ENCODE measurements at regions not wholly inside any gene's neighbourhood (a gene's known extent, or its start where the extent isn't known, plus 50 kb on each side); places are given as distances from the start of the nearest gene placed in this dataset.

DNA sequence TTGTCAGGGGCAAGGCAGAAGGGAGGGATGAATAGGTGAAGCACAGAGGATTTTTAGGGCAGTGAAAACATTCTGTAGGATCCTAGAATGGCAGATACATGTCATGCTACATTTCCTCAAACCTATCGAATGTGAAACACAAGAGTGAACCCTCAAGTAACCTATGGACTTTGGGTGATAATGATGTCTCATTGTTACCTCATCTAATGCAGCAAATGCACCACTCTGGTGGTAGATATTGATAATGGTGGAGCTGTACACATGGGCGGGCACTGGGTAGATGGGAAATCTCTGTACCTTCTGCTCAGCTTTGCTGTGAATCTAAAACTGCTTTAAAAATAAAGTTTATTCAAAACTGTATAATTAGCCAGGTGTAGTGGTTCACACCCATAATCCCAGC lies 95.2 kb upstream of the NCK2 start:
- no peak for DNase-seq

- DNase-seq = no peak
Observed at GRCh38 chr2:105647731-105648130, 97.0 kb upstream of the NCK2 start.

DNA sequence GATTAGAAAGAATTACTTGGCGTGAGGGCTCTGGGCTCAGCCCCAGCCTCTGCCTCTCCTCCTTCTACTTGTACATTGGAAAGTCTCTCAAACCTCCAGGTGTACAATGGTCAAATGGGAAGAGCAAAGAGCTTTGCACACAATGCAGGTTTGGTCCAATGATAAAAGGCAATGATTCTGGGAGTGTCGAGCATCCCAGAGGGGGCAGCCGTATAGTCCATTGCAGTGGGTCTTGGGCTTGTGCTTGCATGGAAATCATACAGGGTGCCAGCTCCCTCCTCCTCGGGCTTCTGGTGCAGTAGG lies 98.0 kb upstream of the NCK2 start:
- DNase-seq = no peak

DNA sequence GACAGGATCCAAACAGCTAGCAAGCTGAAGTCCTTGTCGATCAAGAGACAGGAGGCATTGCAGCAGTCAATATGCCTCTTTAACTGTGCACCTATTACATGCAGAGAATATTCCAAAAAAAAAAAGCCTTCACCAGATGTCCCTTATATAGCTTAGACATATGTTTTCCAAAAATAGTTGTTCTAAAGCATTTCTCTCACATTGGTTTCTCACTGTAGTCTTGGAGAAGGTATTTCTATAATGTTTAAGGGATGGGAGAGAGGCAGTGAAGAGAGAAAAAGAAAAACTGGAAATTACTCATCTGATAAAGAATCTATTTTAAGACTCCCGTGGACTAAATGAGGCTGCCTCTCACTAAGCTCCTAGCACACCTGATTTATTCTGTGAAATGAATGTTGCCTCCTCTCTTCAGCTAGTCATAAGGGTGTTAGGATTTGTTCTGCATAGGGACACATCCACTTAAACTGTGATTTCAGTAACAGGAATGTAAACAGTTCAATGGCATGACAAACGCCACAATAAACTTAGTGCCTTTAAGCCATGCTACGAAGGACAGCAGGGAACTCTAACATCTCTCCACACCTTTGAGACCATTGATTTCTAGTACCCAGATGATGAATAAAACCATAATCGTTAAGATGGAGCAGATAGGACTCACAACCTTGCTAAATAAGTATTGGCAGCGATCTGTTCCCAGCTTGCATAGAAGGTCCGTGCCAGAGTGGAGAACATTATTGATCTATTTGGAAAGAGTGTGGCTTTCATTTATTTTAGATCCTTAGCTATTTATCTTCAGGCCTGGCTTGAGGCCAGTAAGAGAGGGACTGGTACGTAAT lies 98.6 kb upstream of the NCK2 start:
- DNase-seq = no peak

DNA sequence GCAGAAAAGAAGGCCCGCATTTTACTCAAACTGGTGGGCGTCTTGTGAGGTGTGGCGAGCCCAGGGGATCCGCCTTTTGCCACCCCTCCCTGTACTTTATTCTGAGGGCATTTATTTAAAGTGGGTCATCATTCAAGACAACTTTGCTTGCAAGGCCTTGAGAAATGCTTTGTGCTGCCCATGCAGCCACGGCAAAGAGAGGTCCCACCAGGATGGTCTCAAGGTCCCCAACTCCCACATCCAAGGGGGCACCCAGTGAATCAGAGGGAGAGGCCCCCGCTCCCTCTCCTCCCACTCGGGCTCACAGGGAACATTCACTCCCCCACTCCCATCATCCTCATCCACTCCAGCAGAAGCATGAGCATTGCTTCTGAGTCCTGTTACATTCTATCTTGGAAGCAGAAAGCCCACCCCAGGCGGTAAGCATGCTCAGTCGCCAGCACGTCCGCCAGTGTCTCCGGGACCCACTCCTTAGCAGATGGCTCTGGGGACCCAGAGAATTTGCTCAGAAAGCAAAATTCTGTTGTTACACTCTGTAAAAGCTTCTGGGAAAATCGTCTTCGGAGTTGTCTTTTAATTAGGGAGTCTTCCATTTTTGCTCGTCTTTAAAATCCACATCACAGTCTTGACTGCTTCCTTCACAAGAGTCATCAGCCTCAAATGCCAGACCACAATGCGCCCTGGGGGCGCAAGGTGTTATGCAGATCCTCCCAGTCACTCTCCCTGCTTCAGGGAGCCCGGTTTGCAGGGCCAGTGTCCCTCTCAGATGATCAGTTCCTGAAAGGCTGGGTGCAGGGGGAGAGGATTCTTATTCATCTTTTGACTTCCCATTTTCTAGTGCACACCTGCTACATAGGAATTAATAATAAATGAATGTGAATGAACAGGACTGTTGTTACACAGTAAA lies 99.4 kb upstream of the NCK2 start:
- no peak for DNase-seq

GRCh38 chr2:105644174-105644980 lies 100.3 kb upstream of the NCK2 start:
- DNase-seq = no peak

DNA sequence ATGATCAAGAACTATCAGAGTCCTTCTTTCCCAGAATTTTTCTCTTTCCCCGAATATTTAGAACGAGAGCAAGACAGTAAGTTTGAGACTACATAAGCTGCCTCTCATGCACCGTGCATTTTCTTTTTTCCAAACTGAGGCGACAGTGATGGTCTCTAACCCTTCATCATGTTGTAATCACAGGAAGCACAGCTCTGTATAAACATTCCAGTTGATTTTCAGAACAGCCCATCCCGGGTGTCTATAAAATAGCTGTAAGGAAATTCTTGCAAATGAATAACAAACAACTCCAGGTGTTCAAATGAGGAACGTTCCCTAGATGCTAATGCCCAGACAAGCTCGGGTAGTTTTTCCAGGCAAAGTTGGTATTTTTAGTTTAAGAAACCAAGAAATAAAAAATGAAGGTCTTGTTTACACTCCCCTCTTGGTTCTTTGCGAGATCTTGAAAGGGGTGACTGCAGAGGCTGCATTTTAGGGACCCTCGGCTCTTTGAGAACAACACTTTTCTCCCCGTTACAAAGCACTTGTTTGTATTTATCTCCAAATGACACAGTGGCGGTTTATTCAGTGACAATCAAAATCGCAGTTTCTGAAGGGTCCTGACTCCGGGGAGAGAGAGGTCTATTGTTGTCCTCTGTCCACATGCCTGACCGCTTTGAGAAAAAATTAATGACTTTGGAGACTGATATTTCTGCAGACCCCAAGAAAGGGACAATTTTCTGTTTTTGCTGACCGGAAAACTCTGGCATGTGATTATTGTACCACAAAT lies 101.1 kb upstream of the NCK2 start:
- no peak for DNase-seq

DNA sequence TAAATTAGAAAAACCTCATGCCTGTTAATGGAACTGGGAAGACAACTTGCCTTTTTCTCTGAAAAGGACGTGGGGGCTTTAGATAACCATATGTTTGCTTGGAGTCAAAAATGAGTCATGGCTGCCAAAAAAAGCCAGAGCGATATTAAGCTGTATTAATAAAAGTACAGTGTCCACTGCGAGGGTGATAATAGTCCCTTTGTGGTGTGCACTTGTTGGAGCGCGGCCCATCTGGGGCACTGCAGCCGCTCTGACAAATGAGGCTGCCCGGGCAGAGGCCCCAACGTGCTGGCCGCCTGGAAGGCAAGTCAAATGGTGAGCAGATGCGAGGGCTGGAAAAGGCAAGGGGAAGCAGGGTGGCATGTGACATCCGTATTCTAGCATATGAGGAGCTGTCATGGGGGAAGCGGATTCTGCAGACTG lies 103.3 kb upstream of the NCK2 start:
- no peak for DNase-seq

DNA sequence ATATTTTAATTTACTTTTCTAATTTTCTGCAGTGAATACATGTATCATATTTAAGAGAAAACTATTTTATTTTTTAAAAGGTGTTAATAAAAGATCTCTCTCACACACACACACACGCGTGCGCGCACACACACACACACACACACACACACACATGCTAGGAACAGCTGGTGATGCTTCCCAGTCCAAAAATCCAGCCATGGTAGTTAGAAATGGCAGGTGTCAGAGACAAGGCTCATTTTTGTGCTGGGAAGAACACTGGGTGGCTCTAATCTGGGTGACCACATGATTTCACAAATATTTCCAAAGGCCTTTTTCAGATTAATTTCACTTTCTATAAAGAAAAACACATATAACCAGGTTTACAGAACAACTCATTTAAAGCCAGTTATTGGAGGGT lies 104.5 kb upstream of the NCK2 start:
- no peak for DNase-seq

GRCh38 chr2:105636109-105636740 lies 108.5 kb upstream of the NCK2 start:
- no peak for DNase-seq

DNA sequence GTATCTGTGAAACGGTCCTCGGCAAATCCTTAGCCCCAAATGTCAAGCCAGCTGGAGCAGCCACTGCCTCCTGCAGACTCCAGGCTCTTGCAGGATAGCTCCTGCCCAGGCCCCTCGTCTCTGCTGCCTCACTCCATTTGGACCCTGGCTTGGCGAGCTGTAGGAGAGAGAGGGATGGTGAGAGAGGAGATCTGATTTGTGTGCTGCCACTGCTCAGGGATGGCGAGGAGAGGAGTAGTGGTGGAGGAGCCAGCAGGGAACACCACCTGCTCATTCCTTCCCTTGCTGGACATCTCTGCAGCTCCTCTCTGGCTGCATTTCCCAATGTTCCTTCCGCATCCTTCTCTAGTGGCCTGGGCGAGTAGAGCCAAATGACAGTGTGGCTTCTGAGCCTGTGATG lies 109.1 kb upstream of the NCK2 start:
- DNase-seq = no peak

DNA sequence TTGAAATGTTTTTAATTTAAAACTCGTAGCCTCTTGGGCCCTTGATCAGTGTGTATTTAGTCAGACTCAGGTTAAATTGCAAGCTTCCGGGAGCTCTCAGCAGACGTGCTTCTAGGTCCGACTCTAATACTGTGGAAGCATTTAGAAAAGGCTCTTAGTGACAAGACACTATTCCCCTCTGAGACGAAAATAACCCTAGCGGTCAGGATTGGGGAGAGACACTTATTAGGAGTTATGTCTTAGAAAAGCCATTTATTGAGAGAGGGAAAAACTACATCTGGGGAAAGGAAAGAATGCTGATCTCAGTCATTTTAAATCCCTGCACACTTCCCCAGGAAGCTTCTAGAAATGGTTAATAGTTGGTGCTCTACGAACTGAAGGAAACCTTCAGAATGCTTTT lies 110.5 kb upstream of the NCK2 start:
- DNase-seq = no peak

- no peak for DNase-seq
Observed at GRCh38 chr2:105631922-105632321, 112.8 kb upstream of the NCK2 start.

- no peak for DNase-seq
Observed at GRCh38 chr2:105631011-105631410, 113.7 kb upstream of the NCK2 start.

- DNase-seq = no peak
Observed at GRCh38 chr2:105629634-105630033, 115.1 kb upstream of the NCK2 start.

GRCh38 chr2:105627534-105627933 lies 117.2 kb upstream of the NCK2 start:
- no peak for DNase-seq

DNA sequence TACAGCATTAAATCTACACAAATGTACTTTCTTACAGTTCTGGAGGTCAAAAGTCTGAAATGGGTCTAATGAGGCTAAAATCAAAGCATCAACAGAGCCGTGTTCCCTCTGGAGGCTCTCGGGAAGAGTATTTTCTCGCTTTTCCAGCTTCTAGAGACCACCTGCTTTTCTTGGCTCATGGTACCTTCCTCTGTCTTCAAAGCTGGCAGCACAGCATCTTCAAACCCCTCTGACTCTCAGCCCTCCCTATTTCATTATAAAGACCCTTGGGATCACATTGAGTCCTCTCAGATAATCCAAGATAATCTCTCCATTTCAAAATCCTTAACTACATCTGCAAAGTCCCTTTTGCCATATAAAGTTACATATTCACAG lies 117.8 kb upstream of the NCK2 start:
- no peak for DNase-seq

GRCh38 chr2:105626212-105626965 lies 118.3 kb upstream of the NCK2 start:
- DNase-seq = no peak

DNA sequence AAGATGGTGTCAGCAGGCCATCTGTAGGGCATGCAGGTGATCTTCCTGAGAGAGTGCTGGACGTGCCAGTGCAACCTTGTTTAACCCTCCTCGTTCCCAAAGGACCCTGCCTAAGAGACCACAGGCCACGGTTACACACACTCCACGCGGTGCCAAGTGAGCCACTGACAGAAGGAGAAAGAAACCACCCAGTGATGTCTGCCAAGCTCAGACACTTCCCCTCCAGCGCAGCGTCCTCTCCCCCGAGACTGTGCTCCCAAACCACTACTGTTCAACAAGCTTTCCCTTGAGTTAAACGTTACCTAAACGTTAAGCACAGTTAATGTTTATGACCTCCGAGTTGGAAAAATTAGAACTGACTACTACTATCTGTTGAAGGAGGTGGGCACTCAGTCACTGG lies 119.1 kb upstream of the NCK2 start:
- no peak for DNase-seq

- no peak for DNase-seq
Observed at GRCh38 chr2:105621038-105621437, 123.7 kb upstream of the NCK2 start.

DNA sequence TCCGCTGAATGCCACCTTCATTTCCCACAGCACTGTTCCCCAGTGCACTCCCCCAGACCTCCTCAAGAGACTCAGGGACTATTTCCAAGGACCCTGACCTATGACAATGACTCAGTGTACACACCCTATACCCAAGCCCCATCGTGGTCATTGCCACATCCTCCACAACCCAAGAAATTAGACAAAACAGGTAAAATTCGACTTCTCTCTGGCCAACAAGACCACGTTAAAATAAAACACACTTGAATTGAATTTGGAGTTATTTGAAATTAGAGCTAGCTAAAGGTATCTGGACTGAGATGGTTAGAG lies 126.4 kb upstream of the NCK2 start:
- no peak for DNase-seq
